PC-9 (cell line): ENCODE measurements at regions not wholly inside any gene's neighbourhood (a gene's known extent, or its start where the extent isn't known, plus 50 kb on each side); places are given as distances from the start of the nearest gene placed in this dataset.

Source experiments
- CTCF ChIP-seq: fragments of 200-600 bp; sonication (generic); conservative IDR thresholded peaks from 2 replicates; pipeline ENCODE4 v1.6.1; 2017; ENCODE audit warnings: mixed run types, antibody characterized with exemption, mild to moderate bottlenecking, moderate library complexity
- EZH2 ChIP-seq: fragments of 200-600 bp; sonication (generic); IDR thresholded peaks from 2 replicates; pipeline ENCODE4 v1.8.0; 2017; ENCODE audit warnings: antibody characterized with exemption, low read depth

- TF ChIP-seq CTCF (no peak), EZH2 (no peak)
Measured at GRCh38 chr21:35288238-35288637, 239.1 kb upstream of the RUNX1 start.
